ENCODE measurements at regions not wholly inside any gene's neighbourhood (a gene's known extent, or its start where the extent isn't known, plus 50 kb on each side); places are given as distances from the start of the nearest gene placed in this dataset.

DNA sequence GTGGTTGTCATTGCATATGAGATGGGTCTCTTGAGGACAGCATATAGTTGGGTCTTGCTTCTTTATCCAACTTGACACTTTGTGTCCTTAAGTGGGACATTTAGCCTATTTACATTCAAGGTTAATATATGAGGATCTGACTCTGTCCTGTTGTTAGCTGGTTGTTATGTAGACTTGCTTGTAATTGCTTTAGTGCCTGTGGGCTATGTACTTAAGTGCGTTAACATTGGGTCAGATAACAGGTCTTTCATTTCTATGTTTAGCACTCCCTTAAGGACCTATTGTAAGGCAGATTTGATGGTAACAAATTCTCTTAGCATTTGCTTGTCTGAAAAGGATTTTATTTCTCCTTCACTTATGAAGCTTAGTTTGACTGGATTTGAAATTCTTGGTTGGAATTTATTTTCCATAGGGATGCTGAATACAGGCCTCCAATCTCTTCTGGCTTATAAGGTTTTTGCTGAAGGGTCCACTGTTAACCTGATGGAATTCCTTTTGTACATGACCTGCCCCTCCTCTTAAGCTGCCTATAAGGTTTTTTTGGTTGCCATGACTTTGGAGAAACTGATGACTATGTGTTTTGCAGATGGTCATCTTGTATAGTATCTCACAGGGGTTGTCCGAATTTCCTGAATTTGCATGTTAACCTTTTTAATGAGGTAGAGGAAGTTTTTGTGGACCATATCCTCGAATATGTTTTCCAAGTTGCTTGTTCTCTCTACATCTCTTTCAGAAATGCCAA, 162.0 kb downstream of the NKX6-1 start:
- Mint-ChIP-seq H3K27me3 (ENCODE audit: insufficient read depth) (no peaks in the 10 kb centered on the region; the same call in 1 of the 2 replicates), H3K36me3 (ENCODE audit: low read depth) (no peaks in the 10 kb centered on the region), H3K4me3 (no peak overlapping the region), H3K9me3 (peaks cover 30% of the 10 kb centered on the region), H3K27ac (no peak overlapping the region), H3K4me1 (ENCODE audit: low read depth) (no peaks in the 10 kb centered on the region)
- no peak for DNase-seq
- TF ChIP-seq, protein P1, sequence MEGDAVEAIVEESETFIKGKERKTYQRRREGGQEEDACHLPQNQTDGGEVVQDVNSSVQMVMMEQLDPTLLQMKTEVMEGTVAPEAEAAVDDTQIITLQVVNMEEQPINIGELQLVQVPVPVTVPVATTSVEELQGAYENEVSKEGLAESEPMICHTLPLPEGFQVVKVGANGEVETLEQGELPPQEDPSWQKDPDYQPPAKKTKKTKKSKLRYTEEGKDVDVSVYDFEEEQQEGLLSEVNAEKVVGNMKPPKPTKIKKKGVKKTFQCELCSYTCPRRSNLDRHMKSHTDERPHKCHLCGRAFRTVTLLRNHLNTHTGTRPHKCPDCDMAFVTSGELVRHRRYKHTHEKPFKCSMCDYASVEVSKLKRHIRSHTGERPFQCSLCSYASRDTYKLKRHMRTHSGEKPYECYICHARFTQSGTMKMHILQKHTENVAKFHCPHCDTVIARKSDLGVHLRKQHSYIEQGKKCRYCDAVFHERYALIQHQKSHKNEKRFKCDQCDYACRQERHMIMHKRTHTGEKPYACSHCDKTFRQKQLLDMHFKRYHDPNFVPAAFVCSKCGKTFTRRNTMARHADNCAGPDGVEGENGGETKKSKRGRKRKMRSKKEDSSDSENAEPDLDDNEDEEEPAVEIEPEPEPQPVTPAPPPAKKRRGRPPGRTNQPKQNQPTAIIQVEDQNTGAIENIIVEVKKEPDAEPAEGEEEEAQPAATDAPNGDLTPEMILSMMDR (IDR thresholded peaks at IDR 0.05) = no peak

DNA sequence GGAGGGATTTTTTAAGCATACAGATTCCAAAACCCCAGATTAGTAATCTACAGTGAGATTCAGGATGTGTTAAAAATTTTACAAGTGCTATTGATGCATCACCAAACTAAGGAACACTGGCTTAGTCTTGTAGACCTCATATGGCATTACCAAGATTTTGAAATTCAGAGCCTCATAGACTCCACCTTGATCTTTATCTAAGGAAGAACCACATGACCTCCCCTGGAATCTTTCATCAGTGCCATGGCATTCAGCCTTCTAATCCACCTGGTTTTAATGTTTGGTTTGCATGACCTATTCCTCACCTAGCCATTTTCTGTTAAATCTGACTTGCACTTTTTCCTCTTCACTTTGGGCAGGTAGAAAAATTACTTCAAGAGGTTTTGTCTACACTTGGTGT, 171.6 kb downstream of the NKX6-1 start:
- TF ChIP-seq, protein P1 (IDR thresholded peaks at IDR 0.05) = no peak
- H3K36me3 Mint-ChIP-seq (ENCODE audit: low read depth) = no peaks in the 10 kb centered on the region
- H3K27ac Mint-ChIP-seq = no peak overlapping the region
- no peaks in the 10 kb centered on the region for H3K27me3 Mint-ChIP-seq (ENCODE audit: insufficient read depth)
- no peaks in the 10 kb centered on the region for H3K4me1 Mint-ChIP-seq (ENCODE audit: low read depth)
- H3K9me3 Mint-ChIP-seq = peaks cover 17% of the 10 kb centered on the region
- no peak for DNase-seq
- no peak overlapping the region for H3K4me3 Mint-ChIP-seq

DNA sequence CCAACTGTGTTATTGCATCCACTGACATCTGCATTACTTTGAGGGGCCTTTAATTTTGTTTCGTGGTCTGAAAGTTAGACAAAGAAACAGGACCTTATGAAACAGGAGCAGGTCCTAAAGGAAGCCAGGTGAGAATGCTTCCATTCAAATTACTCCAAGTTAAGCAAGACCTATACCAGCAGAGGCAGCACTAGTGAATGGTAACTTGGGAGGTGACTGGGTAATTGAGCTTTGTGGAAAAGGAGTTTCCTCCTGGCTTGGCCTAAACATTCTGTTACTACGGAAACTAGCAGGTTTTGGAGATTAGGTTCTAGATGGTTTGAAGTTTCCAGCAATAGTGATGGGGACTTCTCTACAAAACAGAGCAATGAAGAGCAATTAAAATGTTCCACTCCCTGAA, 173.5 kb downstream of the NKX6-1 start:
- TF ChIP-seq, protein P1 (IDR thresholded peaks at IDR 0.05) = no peak
- DNase-seq = no peak
- Mint-ChIP-seq H3K27me3 (ENCODE audit: insufficient read depth) (no peaks in the 10 kb centered on the region), H3K27ac (no peak overlapping the region), H3K4me3 (no peak overlapping the region), H3K4me1 (ENCODE audit: low read depth) (no peaks in the 10 kb centered on the region), H3K9me3 (peaks cover 17% of the 10 kb centered on the region), H3K36me3 (ENCODE audit: low read depth) (no peaks in the 10 kb centered on the region)

DNA sequence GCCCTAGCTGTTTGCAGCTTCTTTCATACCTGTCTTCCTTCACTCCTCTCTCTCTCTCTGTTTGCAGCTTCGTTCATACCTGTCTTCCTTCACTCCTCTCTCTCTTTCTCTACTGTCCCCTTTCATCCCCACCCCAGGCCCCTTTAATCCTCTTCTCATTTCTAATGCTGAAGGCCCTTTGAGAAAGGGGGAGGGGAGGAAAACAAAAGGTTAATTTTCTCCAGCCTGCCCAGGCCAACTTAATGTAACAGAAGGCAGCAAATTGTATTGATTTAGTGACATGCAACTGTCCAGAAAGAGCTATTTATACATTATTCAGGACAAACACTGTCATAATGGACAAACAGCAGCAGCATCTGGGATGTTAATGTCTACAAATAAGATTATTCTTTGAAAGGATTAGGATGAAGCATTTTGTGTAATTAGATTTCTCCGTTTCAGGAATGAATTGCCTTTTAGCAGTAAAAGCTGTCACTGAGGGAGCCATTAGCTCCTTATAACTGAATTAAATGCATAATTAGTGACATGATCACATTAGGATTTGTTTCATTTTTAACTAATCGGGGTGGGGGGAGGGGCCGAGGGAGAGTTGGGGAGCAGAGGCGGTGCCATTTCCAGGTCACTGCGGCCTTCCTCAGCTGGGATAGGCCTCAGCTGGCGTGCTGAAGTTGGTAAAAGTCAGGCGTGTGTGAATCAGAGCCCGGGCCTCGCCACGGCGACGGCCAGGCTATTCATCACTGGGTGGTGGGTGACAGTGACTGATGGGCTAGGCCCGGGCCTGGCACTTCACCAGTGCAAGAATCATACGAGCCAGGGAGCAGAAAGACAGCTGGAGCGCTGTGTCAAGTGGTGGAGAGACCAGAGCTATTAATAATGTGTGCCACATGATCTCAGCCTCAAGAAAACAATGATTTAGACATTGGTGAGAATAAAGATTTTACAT, 174.5 kb downstream of the NKX6-1 start:
- H3K36me3 Mint-ChIP-seq (ENCODE audit: low read depth) = no peaks in the 10 kb centered on the region
- H3K9me3 Mint-ChIP-seq = peaks cover 10% of the 10 kb centered on the region
- no peaks in the 10 kb centered on the region for H3K4me1 Mint-ChIP-seq (ENCODE audit: low read depth)
- no peak overlapping the region for H3K27ac Mint-ChIP-seq
- H3K27me3 Mint-ChIP-seq (ENCODE audit: insufficient read depth) = no peaks in the 10 kb centered on the region
- TF ChIP-seq, protein P1 (IDR thresholded peaks at IDR 0.05) = no peak
- no peak for DNase-seq
- no peak overlapping the region for H3K4me3 Mint-ChIP-seq

DNA sequence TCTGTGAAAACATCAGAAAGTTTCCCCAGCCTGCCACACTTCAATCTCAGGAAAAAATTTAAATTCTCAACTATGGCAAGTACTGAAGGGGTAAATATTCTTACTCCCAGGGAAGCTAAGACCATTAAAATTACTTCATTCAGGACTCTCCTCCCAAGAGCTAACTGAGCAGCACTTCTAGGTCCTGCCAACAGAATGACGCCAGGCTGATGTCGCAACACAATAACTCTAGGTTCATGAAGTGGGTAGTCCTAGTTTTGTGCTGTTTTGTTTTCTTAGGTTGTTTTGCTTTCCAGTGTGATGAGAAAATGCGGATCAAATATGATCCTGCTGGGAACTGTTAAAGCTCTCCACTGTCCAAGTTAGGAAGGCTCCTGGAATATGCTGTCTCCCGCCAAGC, 180.0 kb downstream of the NKX6-1 start:
- no peaks in the 10 kb centered on the region for H3K36me3 Mint-ChIP-seq (ENCODE audit: low read depth)
- peaks cover 4% of the 10 kb centered on the region for H3K9me3 Mint-ChIP-seq
- no peak for DNase-seq
- H3K27me3 Mint-ChIP-seq (ENCODE audit: insufficient read depth) = no peaks in the 10 kb centered on the region
- no peaks in the 10 kb centered on the region for H3K4me1 Mint-ChIP-seq (ENCODE audit: low read depth)
- no peak overlapping the region for H3K27ac Mint-ChIP-seq
- no peak overlapping the region for H3K4me3 Mint-ChIP-seq
- TF ChIP-seq, protein P1 (IDR thresholded peaks at IDR 0.05) = no peak

Measured in HFFc6 (cell line).